Prostate gland (tissue), 2 donors: ENCODE measurements at regions not wholly inside any gene's neighbourhood (a gene's known extent, or its start where the extent isn't known, plus 50 kb on each side); places are given as distances from the start of the nearest gene placed in this dataset.

Experiments
- POLR2A ChIP-seq: fragments of 450-650 bp; IDR thresholded peaks from one replicate; pipeline ENCODE4 v1.6.1; 2016; ENCODE audit warnings: antibody characterized with exemption, mild to moderate bottlenecking
- TF ChIP-seq, protein P1 (sequence below), 4 experiments: fragments of 200-600 bp in 2 of 4; fragments of 450-650 bp in 2 of 4; sonication (generic) in 2 of 4; IDR thresholded peaks; 1 replicate in 3 of 4; 2 replicates in 1 of 4; pipeline ENCODE4 v1.5.1; 2016 to 2019; ENCODE audit warnings: antibody characterized with exemption in 4 of 4, mild to moderate bottlenecking in 2 of 4, moderate library complexity in 2 of 4

DNA sequence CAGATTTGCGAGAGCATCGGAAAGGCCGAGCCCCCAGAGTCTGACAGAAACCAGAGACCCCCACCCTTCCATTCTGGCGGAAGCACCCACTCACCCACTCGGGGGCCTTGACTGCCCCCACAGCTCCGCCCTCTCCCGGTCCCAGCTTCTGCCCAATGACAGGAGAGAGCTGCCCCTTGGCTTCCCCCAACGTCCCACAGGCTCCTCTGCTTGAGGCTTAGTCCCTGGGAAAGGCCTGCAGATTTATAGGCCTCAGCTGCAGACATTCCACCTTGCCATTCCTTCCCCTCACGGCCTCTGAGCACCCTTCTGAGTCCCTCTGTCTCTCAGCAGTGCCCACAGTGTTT is 125.0 kb upstream of the NCAM1 start:
- no peak for TF ChIP-seq POLR2A
- TF ChIP-seq, protein P1, sequence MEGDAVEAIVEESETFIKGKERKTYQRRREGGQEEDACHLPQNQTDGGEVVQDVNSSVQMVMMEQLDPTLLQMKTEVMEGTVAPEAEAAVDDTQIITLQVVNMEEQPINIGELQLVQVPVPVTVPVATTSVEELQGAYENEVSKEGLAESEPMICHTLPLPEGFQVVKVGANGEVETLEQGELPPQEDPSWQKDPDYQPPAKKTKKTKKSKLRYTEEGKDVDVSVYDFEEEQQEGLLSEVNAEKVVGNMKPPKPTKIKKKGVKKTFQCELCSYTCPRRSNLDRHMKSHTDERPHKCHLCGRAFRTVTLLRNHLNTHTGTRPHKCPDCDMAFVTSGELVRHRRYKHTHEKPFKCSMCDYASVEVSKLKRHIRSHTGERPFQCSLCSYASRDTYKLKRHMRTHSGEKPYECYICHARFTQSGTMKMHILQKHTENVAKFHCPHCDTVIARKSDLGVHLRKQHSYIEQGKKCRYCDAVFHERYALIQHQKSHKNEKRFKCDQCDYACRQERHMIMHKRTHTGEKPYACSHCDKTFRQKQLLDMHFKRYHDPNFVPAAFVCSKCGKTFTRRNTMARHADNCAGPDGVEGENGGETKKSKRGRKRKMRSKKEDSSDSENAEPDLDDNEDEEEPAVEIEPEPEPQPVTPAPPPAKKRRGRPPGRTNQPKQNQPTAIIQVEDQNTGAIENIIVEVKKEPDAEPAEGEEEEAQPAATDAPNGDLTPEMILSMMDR (IDR thresholded peaks at IDR 0.05): no peak
